ENCODE measurements at regions not wholly inside any gene's neighbourhood (a gene's known extent, or its start where the extent isn't known, plus 50 kb on each side); places are given as distances from the start of the nearest gene placed in this dataset.

- peak overlapping the region; percentile 47 to 59; a peak in 4 of 5 replicates for H3K4me3 Mint-ChIP-seq
- no peak overlapping the region for H2BK20ac ChIP-seq (ENCODE audit: low read depth, low read length, poor library complexity, severe bottlenecking)
- peak overlapping the region; percentile 99 for H3K27ac ChIP-seq (ENCODE audit: insufficient read length, low read depth, low read length)
- no peak overlapping the region for H3K4ac ChIP-seq (ENCODE audit: low read depth, low read length)
- H3K27ac Mint-ChIP-seq, result peak overlapping the region; percentile 91 to 99 (median 98)
- peak; percentile 47 for DNase-seq
- peak overlapping the region; percentile 63 for H3K9ac ChIP-seq (ENCODE audit: extremely low read depth, insufficient read length, low read length)
- H3K4me1 ChIP-seq (ENCODE audit: insufficient read depth, low read length), result peaks cover 15% of the 10 kb centered on the region; the same call in 1 of the 2 replicates
- peak overlapping the region; percentile 67 for H2AK5ac ChIP-seq (ENCODE audit: insufficient read length, low read length)
- peak overlapping the region; percentile 97 for H4K8ac ChIP-seq (replicated peaks; ENCODE audit: insufficient read length, low read depth, low read length)
- peak overlapping the region; percentile 98 for H4K5ac ChIP-seq (ENCODE audit: insufficient read length, low read depth, low read length)
- H3K23ac ChIP-seq (ENCODE audit: insufficient read length, low read depth, low read length), result no peak overlapping the region
- peak overlapping the region; percentile 83 for H4K91ac ChIP-seq (ENCODE audit: insufficient read length, low read depth, low read length)
- no peaks in the 10 kb centered on the region for H3K79me1 ChIP-seq (ENCODE audit: insufficient read depth, low read depth, low read length, poor library complexity, severe bottlenecking)
- peaks cover 5% of the 10 kb centered on the region for H3K23me2 ChIP-seq (ENCODE audit: insufficient read length, low read depth, low read length, poor library complexity, severe bottlenecking)
- H2AFZ ChIP-seq (ENCODE audit: low read length), result no peak overlapping the region
- H2BK5ac ChIP-seq (ENCODE audit: insufficient read length, low read length), result peak overlapping the region; percentile 74
- peaks cover 0 to 2% (median 0%) of the 10 kb centered on the region in 3 experiments; a peak in 3 of 7 replicates for H3K36me3 Mint-ChIP-seq (ENCODE audit: insufficient read depth in 1 of 3, low read depth in 3 of 3)
- peak overlapping the region; percentile 3 for H2BK120ac ChIP-seq (ENCODE audit: low read depth, low read length, poor library complexity, severe bottlenecking)
- no peaks in the 10 kb centered on the region for H4K20me1 ChIP-seq (ENCODE audit: control insufficient read depth, insufficient read depth, insufficient read length)
- no peaks in the 10 kb centered on the region for H3K79me2 ChIP-seq (ENCODE audit: insufficient read depth, low read length)
- whole genome bisulfite sequencing (ENCODE audit: extremely low coverage, insufficient read length, low lambda C conversion rate), result no CpG with 5 or more reads among the region's 7 CpGs
- peak overlapping the region; percentile 62 for H3K4me2 ChIP-seq (ENCODE audit: insufficient read depth, insufficient read length, low read length)
- H2BK15ac ChIP-seq (ENCODE audit: low read depth, low read length), result no peak overlapping the region
- H3K14ac ChIP-seq (ENCODE audit: insufficient read depth, low read length), result peak overlapping the region; percentile 52
- no peak overlapping the region for H3T11ph ChIP-seq (ENCODE audit: low read length)
- H3K18ac ChIP-seq (ENCODE audit: insufficient read length, low read depth, low read length), result peak overlapping the region; percentile 90
- H3K27me3 ChIP-seq (ENCODE audit: insufficient read depth, low read length), result no peaks in the 10 kb centered on the region
- peak overlapping the region; percentile 99 for H2BK12ac ChIP-seq (ENCODE audit: insufficient read length, low read depth, low read length)
- TF ChIP-seq, protein P1, sequence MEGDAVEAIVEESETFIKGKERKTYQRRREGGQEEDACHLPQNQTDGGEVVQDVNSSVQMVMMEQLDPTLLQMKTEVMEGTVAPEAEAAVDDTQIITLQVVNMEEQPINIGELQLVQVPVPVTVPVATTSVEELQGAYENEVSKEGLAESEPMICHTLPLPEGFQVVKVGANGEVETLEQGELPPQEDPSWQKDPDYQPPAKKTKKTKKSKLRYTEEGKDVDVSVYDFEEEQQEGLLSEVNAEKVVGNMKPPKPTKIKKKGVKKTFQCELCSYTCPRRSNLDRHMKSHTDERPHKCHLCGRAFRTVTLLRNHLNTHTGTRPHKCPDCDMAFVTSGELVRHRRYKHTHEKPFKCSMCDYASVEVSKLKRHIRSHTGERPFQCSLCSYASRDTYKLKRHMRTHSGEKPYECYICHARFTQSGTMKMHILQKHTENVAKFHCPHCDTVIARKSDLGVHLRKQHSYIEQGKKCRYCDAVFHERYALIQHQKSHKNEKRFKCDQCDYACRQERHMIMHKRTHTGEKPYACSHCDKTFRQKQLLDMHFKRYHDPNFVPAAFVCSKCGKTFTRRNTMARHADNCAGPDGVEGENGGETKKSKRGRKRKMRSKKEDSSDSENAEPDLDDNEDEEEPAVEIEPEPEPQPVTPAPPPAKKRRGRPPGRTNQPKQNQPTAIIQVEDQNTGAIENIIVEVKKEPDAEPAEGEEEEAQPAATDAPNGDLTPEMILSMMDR (conservative IDR thresholded peaks at IDR 0.05), result no peak
- H3K9me3 ChIP-seq (ENCODE audit: control insufficient read depth, low read depth, low read length), result no peaks in the 10 kb centered on the region
- peaks cover 54 to 62% of the 10 kb centered on the region in 2 experiments for H3K9me3 Mint-ChIP-seq
- H3K27me3 Mint-ChIP-seq (ENCODE audit: low read depth), result no peaks in the 10 kb centered on the region
- peak overlapping the region; percentile 70 for H3K56ac ChIP-seq (ENCODE audit: insufficient read length, low read depth, low read length)
- peaks cover 40 to 61% of the 10 kb centered on the region in 2 experiments for H3K4me1 Mint-ChIP-seq
Measured at GRCh38 chrX:38870361-38870895, 69.2 kb downstream of the MID1IP1 start.

Measured in H9 (cell line).